Endothelial cell of umbilical vein (primary cell): ENCODE measurements at regions not wholly inside any gene's neighbourhood (a gene's known extent, or its start where the extent isn't known, plus 50 kb on each side); places are given as distances from the start of the nearest gene placed in this dataset.

Source experiments
- CTCF ChIP-seq, 2 donors: IDR thresholded peaks; 1 replicate in 1 of 2; 2 replicates in 1 of 2; pipeline ENCODE4 v1.5.1; 2011; ENCODE audit warnings: low read length in 2 of 2, mild to moderate bottlenecking in 2 of 2, moderate library complexity in 2 of 2, control low read depth in 1 of 2, inconsistent platforms in 1 of 2, low read depth in 1 of 2; ENCODE audit not compliant: insufficient read depth in 1 of 2; ENCODE audit errors: extremely low read depth in 1 of 2
- EZH2 ChIP-seq: IDR thresholded peaks from 2 replicates; pipeline ENCODE4 v1.6.1; 2012; ENCODE audit warnings: borderline replicate concordance, low read depth, mild to moderate bottlenecking, moderate library complexity, low read length, inconsistent platforms; ENCODE audit not compliant: severe bottlenecking
- FOS ChIP-seq: IDR thresholded peaks from 2 replicates; pipeline ENCODE4 v1.6.1; 2011; ENCODE audit warnings: mild to moderate bottlenecking, low read length, moderate library complexity, borderline replicate concordance; ENCODE audit not compliant: insufficient read depth
- GATA2 ChIP-seq: IDR thresholded peaks from 2 replicates; pipeline ENCODE4 v1.7.0; 2011; ENCODE audit warnings: low read depth, mild to moderate bottlenecking, moderate library complexity, mixed read lengths, low read length; ENCODE audit not compliant: insufficient read length, insufficient read depth
- JUN ChIP-seq: IDR thresholded peaks from 2 replicates; pipeline ENCODE4 v1.6.1; 2011; ENCODE audit warnings: borderline replicate concordance, low read depth; ENCODE audit not compliant: insufficient read length, insufficient read depth
- MAX ChIP-seq: IDR thresholded peaks from 2 replicates; pipeline ENCODE4 v1.6.1; 2011; ENCODE audit not compliant: insufficient read depth, insufficient read length
- MYC ChIP-seq: IDR thresholded peaks from one replicate; pipeline ENCODE4 v1.6.1; 2011; ENCODE audit warnings: mild to moderate bottlenecking, low read depth, low read length
- POLR2A ChIP-seq: IDR thresholded peaks from 2 replicates; pipeline ENCODE4 v1.6.1; 2012; ENCODE audit warnings: low read depth, mild to moderate bottlenecking, control low read depth, low read length
- POLR2AphosphoS5 ChIP-seq: IDR thresholded peaks from 2 replicates; pipeline ENCODE4 v1.6.1; 2012; ENCODE audit warnings: low read depth, mild to moderate bottlenecking, control low read depth, low read length, moderate library complexity; ENCODE audit not compliant: insufficient read depth

- TF ChIP-seq CTCF (IDR thresholded peaks at IDR 0.05; ENCODE audit: extremely low read depth in 1 of 2, insufficient read depth in 1 of 2, low read depth in 1 of 2, low read length in 2 of 2) (no peak), POLR2AphosphoS5 (no peak), MYC (no peak), EZH2 (no peak), JUN (no peak), POLR2A (no peak), FOS (no peak), MAX (no peak), GATA2 (no peak)
Measured at GRCh38 chr18:77716282-77716681, 466.6 kb downstream of the GALR1 start.
